ENCODE measurements at regions not wholly inside any gene's neighbourhood (a gene's known extent, or its start where the extent isn't known, plus 50 kb on each side); places are given as distances from the start of the nearest gene placed in this dataset.

- Histone ChIP-seq H3K4me3 (no peak overlapping the region), H3K9me3 (peaks cover 0 to 9% of the 10 kb centered on the region in 2 donors), H3K4me1 (peaks cover 0 to 9% of the 10 kb centered on the region in 2 donors), H3K27me3 (no peaks in the 10 kb centered on the region), H3K36me3 (no peaks in the 10 kb centered on the region), H3K27ac (no peak overlapping the region)
- no peak for TF ChIP-seq POLR2A (IDR thresholded peaks at IDR 0.05)
- TF ChIP-seq CTCF (IDR thresholded peaks at IDR 0.05) = no peak
- intact Hi-C loops (cut with DNase I; ENCODE audit: low total_unique reads) = no loop called here
- no peak for DNase-seq
These were observed 147.1 kb upstream of the MGMT start for GRCh38 chr10:129319934-129320333.

GRCh38 chr10:129320340-129320739, 146.7 kb upstream of the MGMT start:
- no peak for DNase-seq
- H3K4me3 ChIP-seq = no peak overlapping the region
- TF ChIP-seq POLR2A (IDR thresholded peaks at IDR 0.05) (no peak), CTCF (IDR thresholded peaks at IDR 0.05) (no peak)
- H3K27ac ChIP-seq = no peak overlapping the region
- H3K27me3 ChIP-seq = no peaks in the 10 kb centered on the region
- H3K36me3 ChIP-seq = no peaks in the 10 kb centered on the region
- intact Hi-C loops (cut with DNase I; ENCODE audit: low total_unique reads) = no loop called here
- H3K9me3 ChIP-seq = peaks cover 0 to 9% of the 10 kb centered on the region in 2 donors
- peaks cover 0 to 9% of the 10 kb centered on the region in 2 donors for H3K4me1 ChIP-seq

GRCh38 chr10:129321727-129322126, 145.3 kb upstream of the MGMT start:
- TF ChIP-seq POLR2A (IDR thresholded peaks at IDR 0.05) = no peak
- no peak for TF ChIP-seq CTCF (IDR thresholded peaks at IDR 0.05)
- peaks cover 0 to 4% of the 10 kb centered on the region in 2 donors for H3K9me3 ChIP-seq
- no peak for DNase-seq
- intact Hi-C loops (cut with DNase I; ENCODE audit: low total_unique reads) = no loop called here
- no peaks in the 10 kb centered on the region for H3K27me3 ChIP-seq
- no peak overlapping the region for H3K27ac ChIP-seq
- no peak overlapping the region for H3K4me3 ChIP-seq
- H3K4me1 ChIP-seq = peaks cover 0 to 9% of the 10 kb centered on the region in 2 donors
- no peaks in the 10 kb centered on the region for H3K36me3 ChIP-seq

- Histone ChIP-seq H3K4me1 (peaks cover 0 to 9% of the 10 kb centered on the region in 2 donors), H3K9me3 (no peaks in the 10 kb centered on the region), H3K27ac (no peak overlapping the region), H3K27me3 (no peaks in the 10 kb centered on the region), H3K4me3 (no peak overlapping the region), H3K36me3 (no peaks in the 10 kb centered on the region)
- DNase-seq = no peak
- intact Hi-C loops (cut with DNase I; ENCODE audit: low total_unique reads) = no loop called here
- TF ChIP-seq CTCF (IDR thresholded peaks at IDR 0.05) (no peak), POLR2A (IDR thresholded peaks at IDR 0.05) (no peak)
These were observed 143.9 kb upstream of the MGMT start for GRCh38 chr10:129322933-129323820.

GRCh38 chr10:129323879-129324278, 143.2 kb upstream of the MGMT start:
- intact Hi-C loops (cut with DNase I; ENCODE audit: low total_unique reads) = no loop called here
- no peak for DNase-seq
- no peak overlapping the region for H3K27ac ChIP-seq
- no peaks in the 10 kb centered on the region for H3K27me3 ChIP-seq
- no peaks in the 10 kb centered on the region for H3K36me3 ChIP-seq
- H3K9me3 ChIP-seq = no peaks in the 10 kb centered on the region
- H3K4me3 ChIP-seq = no peak overlapping the region
- TF ChIP-seq POLR2A (IDR thresholded peaks at IDR 0.05) (no peak), CTCF (IDR thresholded peaks at IDR 0.05) (no peak)
- peaks cover 0 to 9% of the 10 kb centered on the region in 2 donors for H3K4me1 ChIP-seq

Data from uterus (tissue), 3 donors.